ENCODE measurements at regions not wholly inside any gene's neighbourhood (a gene's known extent, or its start where the extent isn't known, plus 50 kb on each side); places are given as distances from the start of the nearest gene placed in this dataset.

DNA sequence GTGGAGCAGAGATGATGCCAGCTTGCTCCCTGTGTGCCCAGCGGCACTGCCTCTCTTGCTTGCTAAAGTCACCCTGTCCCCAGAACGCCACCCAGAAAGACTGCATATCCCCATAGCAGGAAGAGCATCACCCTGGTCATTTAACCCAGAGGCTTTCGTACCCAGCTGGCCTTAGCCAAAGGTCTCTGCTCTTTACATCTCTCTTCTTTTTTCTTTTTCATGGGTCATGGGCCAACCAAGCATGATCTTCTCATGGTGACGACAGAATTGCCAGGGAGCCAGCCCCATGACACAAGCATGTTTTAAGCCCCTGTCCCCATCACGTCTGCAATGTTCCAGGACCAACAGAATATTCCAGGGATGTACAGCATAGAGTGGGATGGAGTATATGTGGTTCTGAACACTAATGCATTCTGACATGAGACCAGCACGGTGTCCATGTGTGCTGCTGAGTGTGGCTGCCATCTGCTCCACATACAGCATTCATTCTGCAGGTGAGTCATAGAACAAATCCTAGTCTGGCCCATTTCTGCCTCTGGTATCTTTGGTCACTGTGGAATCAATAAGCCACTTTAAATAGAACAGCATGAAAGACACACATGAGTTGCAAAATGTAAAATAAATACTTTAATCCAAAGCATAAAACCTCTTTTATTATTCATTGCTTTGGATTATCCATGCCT lies 203.0 kb downstream of the MED10 start:
- DNase-seq: no peak

DNA sequence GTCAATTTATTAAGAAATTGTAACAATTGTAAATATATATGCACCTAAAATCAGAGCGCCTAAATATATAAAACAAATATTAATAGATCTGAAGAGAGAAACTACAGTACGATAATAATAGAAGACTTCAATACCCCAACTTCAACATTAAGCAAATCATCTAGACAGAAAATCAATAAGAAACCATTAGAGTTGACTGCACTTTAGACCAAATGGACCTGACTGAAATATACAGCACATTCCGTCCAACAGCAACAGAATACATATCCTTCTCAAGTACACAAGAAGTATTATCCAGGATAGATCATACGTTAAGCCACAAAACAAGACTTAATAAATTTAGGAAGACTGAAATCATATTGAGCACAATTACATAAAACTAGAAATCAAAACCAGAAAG lies 208.7 kb downstream of the MED10 start:
- no peak for DNase-seq

- no peak for DNase-seq
Measured at GRCh38 chr5:6166698-6167394, 211.5 kb downstream of the MED10 start.

GRCh38 chr5:6163913-6164312 lies 214.4 kb downstream of the MED10 start:
- peak in 1 of 56 donors; percentile 26 for DNase-seq

DNA sequence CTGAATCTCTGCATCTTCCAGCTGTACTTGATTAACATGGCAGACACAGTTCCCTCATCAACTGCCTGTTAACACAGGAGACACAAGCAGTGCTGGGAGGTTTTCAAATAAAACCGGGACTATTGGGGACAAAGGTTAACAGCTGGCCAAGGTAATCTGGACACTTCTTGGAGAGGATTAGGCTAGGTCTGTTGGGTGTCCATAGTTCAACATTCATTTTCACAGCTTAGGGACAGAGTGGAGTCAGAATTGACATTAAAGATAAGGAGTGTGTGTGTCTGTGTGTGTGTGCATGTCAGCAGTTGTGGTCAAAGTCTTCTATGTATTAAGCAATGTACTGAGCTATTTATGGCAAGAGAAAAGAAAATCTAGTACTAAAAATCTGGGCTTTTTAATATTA lies 216.2 kb downstream of the MED10 start:
- DNase-seq: no peak

GRCh38 chr5:6161257-6161656 lies 217.1 kb downstream of the MED10 start:
- DNase-seq: no peak

GRCh38 chr5:6159832-6160430 lies 218.4 kb downstream of the MED10 start:
- peak in 1 of 56 donors; percentile 6 for DNase-seq

GRCh38 chr5:6158974-6159831 lies 219.1 kb downstream of the MED10 start:
- peak in 4 of 56 donors; percentile 8 to 24 (median 18) for DNase-seq

DNA sequence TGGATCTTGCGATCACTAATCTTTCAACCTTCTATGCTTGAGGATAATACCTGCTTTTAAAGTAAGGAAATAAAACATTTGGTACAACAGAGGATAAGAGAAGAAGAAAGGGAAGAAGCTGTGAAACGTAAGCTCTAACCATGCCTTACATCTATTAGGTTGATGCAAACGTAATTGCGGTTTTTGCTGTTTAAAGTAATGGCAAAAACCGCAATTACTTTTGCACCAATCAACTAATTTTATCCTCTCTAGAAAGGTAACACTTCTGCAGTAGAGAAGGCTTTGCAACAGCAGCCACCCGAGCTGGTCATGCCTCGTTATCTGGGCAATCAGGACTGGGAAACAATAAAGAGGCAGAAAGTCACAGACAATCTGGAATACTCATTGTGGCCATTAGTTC lies 224.1 kb downstream of the MED10 start:
- DNase-seq: no peak

DNA sequence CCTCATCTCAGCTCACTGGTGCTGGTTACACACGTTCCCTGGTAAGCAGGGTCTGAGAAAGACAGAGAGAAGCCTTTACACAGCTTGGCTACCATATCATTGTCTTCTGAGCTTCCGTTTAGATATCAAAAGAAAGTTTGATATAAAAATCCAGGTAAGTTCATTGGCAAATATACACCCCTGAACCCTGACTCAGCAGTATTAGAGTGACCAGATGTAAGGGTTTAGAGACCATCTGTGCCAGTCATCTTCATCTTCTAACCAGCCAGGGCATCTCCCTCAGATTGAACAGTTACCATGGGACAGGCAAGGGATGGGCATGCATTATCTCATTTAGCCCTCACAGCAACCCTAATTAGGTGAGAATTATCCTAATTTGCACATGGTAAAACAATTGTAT lies 232.1 kb downstream of the MED10 start:
- DNase-seq: no peak

DNA sequence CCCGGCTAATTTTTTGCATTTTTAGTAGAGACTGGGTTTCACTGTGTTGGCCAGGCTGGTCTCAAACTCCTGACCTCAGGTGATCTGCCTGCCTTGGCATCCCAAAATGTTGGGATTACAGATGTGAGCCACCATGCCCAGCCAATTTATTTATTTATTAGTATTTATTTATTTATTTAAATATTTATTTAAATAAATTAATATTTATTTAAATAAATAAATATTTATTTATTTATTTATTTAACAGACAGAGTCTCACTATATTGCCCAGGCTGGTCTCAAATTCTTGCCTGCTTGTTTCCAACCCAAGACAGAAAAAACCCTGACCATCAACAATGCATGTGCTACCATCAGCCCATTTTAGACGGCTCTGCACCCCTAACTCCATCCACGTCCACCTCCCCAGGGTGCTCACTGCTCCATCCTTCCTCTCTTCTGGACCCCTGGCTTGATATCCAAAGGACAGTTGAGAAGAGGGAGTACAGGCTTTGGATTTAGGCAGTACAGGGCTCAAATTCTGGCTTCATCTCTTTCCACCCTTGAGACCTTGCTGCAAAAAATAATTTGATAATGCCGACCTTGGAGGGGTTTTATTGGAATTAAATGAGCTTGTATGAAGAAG lies 232.6 kb downstream of the MED10 start:
- no peak for DNase-seq

- DNase-seq: no peak
Measured at GRCh38 chr5:6143523-6143922, 234.8 kb downstream of the MED10 start.

- no peak for DNase-seq
Measured at GRCh38 chr5:6142353-6142752, 236.0 kb downstream of the MED10 start.

- DNase-seq: no peak
Measured at GRCh38 chr5:6140219-6140618, 238.1 kb downstream of the MED10 start.

DNA sequence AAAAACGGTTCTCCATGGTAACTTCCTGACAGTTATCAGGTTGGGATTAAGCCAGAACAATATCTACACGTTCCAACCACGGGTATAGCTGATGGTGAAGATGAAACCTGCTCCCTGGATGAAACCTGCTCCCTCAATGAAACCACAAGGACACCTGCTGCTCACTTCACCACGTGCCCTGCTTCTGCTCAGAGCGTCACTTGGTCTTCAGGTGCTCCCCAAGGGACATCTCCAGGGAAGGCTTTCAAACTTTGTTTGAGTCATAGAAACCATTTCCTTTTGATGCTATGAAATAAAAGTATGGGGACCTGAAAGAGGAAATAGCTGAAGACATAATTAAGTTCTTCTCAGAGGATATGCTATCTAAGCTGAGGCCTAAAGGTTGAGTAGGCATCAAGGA lies 242.4 kb downstream of the MED10 start:
- no peak for DNase-seq

DNA sequence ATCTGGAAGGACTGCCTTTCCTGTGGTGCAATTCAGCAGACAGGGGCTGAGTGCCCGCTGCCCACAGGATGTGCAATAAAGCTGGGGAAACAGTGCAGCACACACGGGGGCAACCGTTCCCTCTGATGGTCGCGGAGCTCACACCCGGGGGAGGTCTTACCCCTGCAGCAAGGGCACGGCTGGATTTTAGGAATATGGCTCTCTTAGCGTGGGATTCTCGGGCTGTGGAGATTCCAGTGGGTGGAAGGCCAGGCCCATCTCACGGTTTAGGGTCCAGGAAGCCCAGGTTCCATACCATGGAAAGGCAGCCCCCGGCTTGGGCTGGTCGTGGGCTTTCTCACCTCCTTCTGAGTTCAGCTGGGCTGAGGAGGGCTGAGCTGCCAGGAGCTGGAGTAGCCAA lies 244.1 kb downstream of the MED10 start:
- no peak for DNase-seq

- DNase-seq: no peak
Measured at GRCh38 chr5:6125781-6126180, 252.6 kb downstream of the MED10 start.

GRCh38 chr5:6118691-6119090 lies 259.7 kb downstream of the MED10 start:
- no peak for DNase-seq

DNA sequence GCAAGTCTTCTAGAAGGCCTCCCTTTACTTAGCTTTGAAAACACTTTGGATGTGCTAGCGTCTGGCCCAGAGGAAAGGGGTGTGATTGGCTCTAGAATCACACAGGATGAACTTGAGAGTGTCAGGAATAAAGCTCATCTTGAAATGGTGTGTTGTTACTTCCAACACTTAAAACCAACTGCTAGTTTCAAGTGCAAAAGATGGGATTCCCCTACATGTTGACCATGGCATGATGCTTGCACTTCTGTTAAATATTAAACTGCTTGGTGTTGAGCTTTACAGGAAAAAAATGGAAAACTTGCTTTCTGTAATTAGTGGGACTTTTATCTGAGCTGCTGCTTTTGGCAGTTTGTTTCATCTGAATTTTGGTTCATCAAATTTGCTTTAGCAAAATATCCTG lies 261.1 kb downstream of the MED10 start:
- DNase-seq: no peak

- DNase-seq: no peak
Measured at GRCh38 chr5:6115852-6116251, 262.5 kb downstream of the MED10 start.

- no peak for DNase-seq
Measured at GRCh38 chr5:6112538-6112937, 265.8 kb downstream of the MED10 start.

Data from amygdala (tissue), 56 donors.